OCI-LY7 (cell line): ENCODE measurements at regions not wholly inside any gene's neighbourhood (a gene's known extent, or its start where the extent isn't known, plus 50 kb on each side); places are given as distances from the start of the nearest gene placed in this dataset.

Experiments
- BruUV-seq: library from RNA; stranded (reverse); fragments of 400-500 nt; replicated peaks from 2 replicates; lab custom pipeline; 2021; lab: Mats Ljungman, UMichigan
- CTCF ChIA-PET: fragments of 300-600 bp; sonication (Branson Sonifier 250); formaldehyde crosslinking; loops from one replicate; lab custom pipeline; 2022; ENCODE audit warnings: antibody characterized with exemption; ENCODE audit not compliant: unreplicated experiment; lab: Charles Lee
- POLR2A ChIA-PET: fragments of 300-600 bp; sonication (Branson Sonifier 250); formaldehyde crosslinking; loops from one replicate; lab custom pipeline; 2022; ENCODE audit warnings: antibody characterized with exemption; lab: Charles Lee
- DNase-seq: peaks from one replicate; pipeline ENCODE4 v3.0.0-alpha.2; 2015; ENCODE audit warnings: low spot score
- H2AFZ ChIP-seq: fragments of 200-600 bp; sonication (generic), shearing (Covaris generic); 2 replicates; pipeline ENCODE4 v1.6.1; 2014; ENCODE audit warnings: mild to moderate bottlenecking, antibody characterized with exemption, low read length, moderate library complexity
- H3K27ac ChIP-seq: fragments of 200-600 bp; sonication (generic); 2 replicates; pipeline ENCODE4 v1.5.1; 2014; ENCODE audit warnings: mixed run types, low read depth, mild to moderate bottlenecking, moderate library complexity, low read length, inconsistent platforms; ENCODE audit not compliant: poor library complexity, severe bottlenecking
- H3K36me3 ChIP-seq: fragments of 200-600 bp; sonication (generic); 2 replicates; pipeline ENCODE4 v1.6.1; 2014; ENCODE audit warnings: mild to moderate bottlenecking, antibody characterized with exemption, low read length, moderate library complexity, mixed read lengths; ENCODE audit not compliant: insufficient read depth
- H3K4me1 ChIP-seq: fragments of 200-600 bp; sonication (generic); 2 replicates; pipeline ENCODE4 v1.5.1; 2014; ENCODE audit warnings: mild to moderate bottlenecking, low read length; ENCODE audit not compliant: insufficient read depth, poor library complexity, severe bottlenecking
- H3K4me2 ChIP-seq: fragments of 200-600 bp; sonication (generic); 2 replicates; pipeline ENCODE4 v1.6.1; 2014; ENCODE audit warnings: mild to moderate bottlenecking, low read length
- H3K4me3 ChIP-seq: fragments of 200-600 bp; sonication (generic); 2 replicates; pipeline ENCODE4 v1.5.1; 2014; ENCODE audit warnings: mild to moderate bottlenecking, low read depth, low read length; ENCODE audit not compliant: poor library complexity, severe bottlenecking
- H3K79me2 ChIP-seq: fragments of 200-600 bp; sonication (generic); 2 replicates; pipeline ENCODE4 v1.6.1; 2016; ENCODE audit warnings: low read depth, mild to moderate bottlenecking, low read length, moderate library complexity, mixed read lengths; ENCODE audit not compliant: insufficient read depth
- H3K9me2 ChIP-seq: fragments of 200-600 bp; sonication (generic); 2 replicates; pipeline ENCODE4 v1.6.1; 2016; ENCODE audit warnings: mild to moderate bottlenecking, low read length, mixed read lengths; ENCODE audit not compliant: insufficient read depth
- H3K9me3 ChIP-seq: fragments of 200-600 bp; sonication (generic); 2 replicates; pipeline ENCODE4 v1.6.1; 2014; ENCODE audit warnings: mild to moderate bottlenecking, mixed run types, low read length, mixed read lengths
- H4K20me1 ChIP-seq: fragments of 200-600 bp; sonication (generic); 2 replicates; pipeline ENCODE4 v1.6.1; 2014; ENCODE audit warnings: mild to moderate bottlenecking, antibody characterized with exemption, low read length, moderate library complexity, mixed read lengths; ENCODE audit not compliant: insufficient read depth
- EZH2phosphoT487 ChIP-seq: fragments of 200-600 bp; sonication (generic); IDR thresholded peaks from 2 replicates; pipeline ENCODE4 v1.6.1; 2018; ENCODE audit warnings: low read depth, borderline replicate concordance, mild to moderate bottlenecking, mixed run types, antibody characterized with exemption, low read length, moderate library complexity, mixed read lengths
- intact Hi-C: fragments of 100-400 bp; cut with micrococcal nuclease; formaldehyde crosslinking; loops from one replicate; pipeline ENCODE4 v1.10.0; 2022; ENCODE audit not compliant: unreplicated experiment
- TF ChIP-seq, protein P1 (sequence below): fragments of 200-600 bp; sonication (generic); conservative IDR thresholded peaks from 2 replicates; pipeline ENCODE4 v1.5.1; 2014; ENCODE audit warnings: mild to moderate bottlenecking, antibody characterized with exemption, low read length, moderate library complexity, mixed read lengths

DNA sequence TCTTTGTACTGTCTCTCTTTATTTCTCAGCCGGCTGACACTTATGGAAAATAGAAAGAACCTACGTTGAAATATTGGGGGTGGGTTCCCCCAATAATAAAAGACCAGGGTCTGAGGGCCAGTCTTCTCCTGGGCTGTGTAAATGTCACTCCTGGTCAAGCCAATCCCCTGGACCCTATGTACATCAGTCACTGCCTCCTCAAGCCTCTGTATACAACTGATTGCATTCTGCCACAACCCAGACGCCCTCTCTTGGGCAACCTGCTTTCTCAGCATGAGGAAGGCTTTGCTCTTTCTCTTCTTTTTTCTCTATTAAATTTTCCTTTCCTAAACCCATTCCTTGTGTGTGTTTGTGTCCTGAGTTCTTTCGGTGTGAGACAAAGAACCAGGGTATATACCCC, 84.1 kb upstream of the SERBP1 start:
- Histone ChIP-seq H2AFZ (no peak overlapping the region), H3K4me1 (no peaks in the 10 kb centered on the region), H3K9me2 (no peaks in the 10 kb centered on the region), H3K27ac (no peak overlapping the region), H3K79me2 (no peaks in the 10 kb centered on the region), H3K4me3 (no peak overlapping the region), H4K20me1 (no peaks in the 10 kb centered on the region), H3K36me3 (no peaks in the 10 kb centered on the region), H3K9me3 (0 out of 2 replicates have a peak, but pooled peaks cover 4% of the 10 kb centered on the region), H3K4me2 (no peak overlapping the region)
- TF ChIP-seq, protein P1, sequence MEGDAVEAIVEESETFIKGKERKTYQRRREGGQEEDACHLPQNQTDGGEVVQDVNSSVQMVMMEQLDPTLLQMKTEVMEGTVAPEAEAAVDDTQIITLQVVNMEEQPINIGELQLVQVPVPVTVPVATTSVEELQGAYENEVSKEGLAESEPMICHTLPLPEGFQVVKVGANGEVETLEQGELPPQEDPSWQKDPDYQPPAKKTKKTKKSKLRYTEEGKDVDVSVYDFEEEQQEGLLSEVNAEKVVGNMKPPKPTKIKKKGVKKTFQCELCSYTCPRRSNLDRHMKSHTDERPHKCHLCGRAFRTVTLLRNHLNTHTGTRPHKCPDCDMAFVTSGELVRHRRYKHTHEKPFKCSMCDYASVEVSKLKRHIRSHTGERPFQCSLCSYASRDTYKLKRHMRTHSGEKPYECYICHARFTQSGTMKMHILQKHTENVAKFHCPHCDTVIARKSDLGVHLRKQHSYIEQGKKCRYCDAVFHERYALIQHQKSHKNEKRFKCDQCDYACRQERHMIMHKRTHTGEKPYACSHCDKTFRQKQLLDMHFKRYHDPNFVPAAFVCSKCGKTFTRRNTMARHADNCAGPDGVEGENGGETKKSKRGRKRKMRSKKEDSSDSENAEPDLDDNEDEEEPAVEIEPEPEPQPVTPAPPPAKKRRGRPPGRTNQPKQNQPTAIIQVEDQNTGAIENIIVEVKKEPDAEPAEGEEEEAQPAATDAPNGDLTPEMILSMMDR = no peak
- no peak for TF ChIP-seq EZH2phosphoT487
- intact Hi-C loops = no loop called here
- POLR2A ChIA-PET = no interaction called here
- CTCF ChIA-PET = no interaction called here
- DNase-seq = no peak
- BruUV-seq = no TSS peak

DNA sequence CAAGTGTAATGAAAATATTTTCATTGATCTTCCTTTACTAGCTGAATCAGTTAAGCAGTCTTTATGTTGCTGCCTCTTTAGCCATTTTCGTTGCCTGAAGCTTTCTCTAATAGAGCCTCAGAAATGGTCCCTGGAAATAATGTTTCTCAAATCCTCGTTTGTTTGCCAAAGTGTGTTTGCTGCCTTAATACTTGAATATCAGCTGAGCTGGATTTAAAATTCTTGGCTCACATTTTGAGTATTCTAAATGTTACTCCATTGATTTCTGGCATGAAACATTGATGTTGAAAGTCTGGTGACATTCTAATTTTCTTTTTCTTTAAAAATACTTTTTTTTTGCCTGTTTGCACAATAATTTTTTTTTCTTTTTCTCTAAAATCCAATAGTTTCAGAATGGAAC, 84.6 kb upstream of the SERBP1 start:
- POLR2A ChIA-PET = no interaction called here
- no TSS peak for BruUV-seq
- Histone ChIP-seq H3K79me2 (no peaks in the 10 kb centered on the region), H3K4me3 (no peak overlapping the region), H3K9me2 (no peaks in the 10 kb centered on the region), H3K4me1 (no peaks in the 10 kb centered on the region), H3K4me2 (no peak overlapping the region), H4K20me1 (no peaks in the 10 kb centered on the region), H2AFZ (no peak overlapping the region), H3K9me3 (0 out of 2 replicates have a peak, but pooled peaks cover 4% of the 10 kb centered on the region), H3K27ac (no peak overlapping the region), H3K36me3 (no peaks in the 10 kb centered on the region)
- intact Hi-C loops = no loop called here
- CTCF ChIA-PET = no interaction called here
- no peak for DNase-seq
- no peak for TF ChIP-seq EZH2phosphoT487
- TF ChIP-seq, protein P1 = no peak

DNA sequence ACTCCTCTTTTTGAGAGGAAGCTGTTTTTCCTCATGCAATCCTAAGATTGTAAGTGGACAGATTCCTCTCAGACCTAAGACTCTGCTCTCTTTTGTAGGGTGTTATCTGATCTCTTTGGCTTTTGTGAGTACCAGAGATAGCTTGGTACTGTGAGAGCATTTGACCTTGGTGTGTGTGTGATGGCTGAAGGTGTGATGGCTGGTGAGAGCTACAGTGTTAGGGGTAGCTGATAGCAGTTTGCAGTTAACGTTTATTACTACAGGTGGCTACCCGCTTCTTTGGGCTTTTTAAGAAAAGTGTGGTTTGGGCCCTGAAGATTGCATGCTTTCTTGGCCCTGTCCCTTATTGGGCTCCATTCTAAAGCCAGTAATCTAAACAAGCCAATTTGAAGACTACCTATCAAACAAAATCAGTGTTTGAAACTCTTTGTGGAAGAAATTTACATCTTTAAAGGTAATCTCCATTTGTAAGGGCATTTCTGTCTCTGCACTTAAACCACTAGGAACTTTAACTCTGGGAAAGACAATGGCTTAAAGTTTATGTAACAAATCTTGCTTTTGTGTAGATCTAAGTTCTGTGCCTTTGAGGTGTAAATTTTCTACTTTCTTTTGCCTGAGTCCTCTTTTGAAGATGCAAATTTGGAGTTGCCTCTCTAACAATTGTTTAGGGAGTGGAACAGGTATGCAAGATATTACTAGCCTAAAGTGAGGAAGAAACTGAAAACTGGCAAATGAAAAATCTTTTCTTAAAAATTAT, 85.3 kb upstream of the SERBP1 start:
- BruUV-seq = no TSS peak
- H3K4me3 ChIP-seq = no peak overlapping the region
- intact Hi-C loops = no loop called here
- TF ChIP-seq, protein P1 = no peak
- TF ChIP-seq EZH2phosphoT487 = no peak
- ChIA-PET POLR2A (interaction anchor here (0.6 to 1.3 kb wide), 2 partner anchors 12 to 179 kb away, joined by 3 to 4 read pairs; no protein-coding TSS in a partner anchor), CTCF (no interaction called here)
- 0 out of 2 replicates have a peak, but pooled peaks cover 4% of the 10 kb centered on the region for H3K9me3 ChIP-seq
- no peaks in the 10 kb centered on the region for H3K9me2 ChIP-seq
- H3K4me1 ChIP-seq = no peaks in the 10 kb centered on the region
- no peak overlapping the region for H3K4me2 ChIP-seq
- no peaks in the 10 kb centered on the region for H3K36me3 ChIP-seq
- H3K79me2 ChIP-seq = no peaks in the 10 kb centered on the region
- H2AFZ ChIP-seq = no peak overlapping the region
- no peaks in the 10 kb centered on the region for H4K20me1 ChIP-seq
- DNase-seq = no peak
- H3K27ac ChIP-seq = no peak overlapping the region
